Tibial artery (tissue), 4 donors: ENCODE measurements at regions not wholly inside any gene's neighbourhood (a gene's known extent, or its start where the extent isn't known, plus 50 kb on each side); places are given as distances from the start of the nearest gene placed in this dataset.
"Not testable (repeated sequence)": the region's sequence is repeated elsewhere in the genome, so short reads cannot be mapped to it uniquely, and the experiment has no call there.

Source experiments
- DNase-seq, 2 donors: peaks; one replicate each; pipeline ENCODE4 v3.0.0-alpha.2; 2019
- H3K27ac ChIP-seq, 2 donors: fragments of 200-600 bp; sonication (generic) in 1 of 2; 1 replicate in 1 of 2; 2 replicates in 1 of 2; pipeline ENCODE4 v1.5.1; 2018 to 2019; ENCODE audit warnings: mild to moderate bottlenecking in 1 of 2
- H3K27me3 ChIP-seq, 2 donors: fragments of 200-600 bp; sonication (generic) in 1 of 2; one replicate each; pipeline versions ENCODE4 v1.5.1 to v1.6.0; 2016 to 2019
- H3K36me3 ChIP-seq, 3 donors: fragments of 200-600 bp; sonication (generic) in 2 of 3; one replicate each; pipeline ENCODE4 v1.5.1; 2016 to 2019; ENCODE audit warnings: mild to moderate bottlenecking in 2 of 3
- H3K4me1 ChIP-seq, 4 donors: fragments of 200-600 bp; sonication (generic) in 2 of 4; 1 replicate in 3 of 4; 2 replicates in 1 of 4; pipeline ENCODE4 v1.5.1; 2016 to 2019
- H3K4me3 ChIP-seq, 2 donors: fragments of 200-600 bp; sonication (generic) in 1 of 2; 1 replicate in 1 of 2; 2 replicates in 1 of 2; pipeline ENCODE4 v1.5.1; 2018 to 2019; ENCODE audit warnings: mild to moderate bottlenecking in 2 of 2
- H3K9me3 ChIP-seq, 3 donors: fragments of 200-600 bp; sonication (generic) in 1 of 3; one replicate each; pipeline ENCODE4 v1.5.1; 2016 to 2019
- intact Hi-C: fragments of 100-400 bp; cut with DNase I; formaldehyde crosslinking; loops from one replicate; pipeline ENCODE4 v1.15.0; 2023; ENCODE audit warnings: low total_unique reads
- TF ChIP-seq, protein P1 (sequence below), 2 experiments: fragments of 200-600 bp in 1 of 2; fragments of 450-650 bp in 1 of 2; IDR thresholded peaks; one replicate each; pipeline ENCODE4 v1.5.1; 2017 to 2019; ENCODE audit warnings: antibody characterized with exemption in 2 of 2, mild to moderate bottlenecking in 1 of 2, moderate library complexity in 1 of 2

DNA sequence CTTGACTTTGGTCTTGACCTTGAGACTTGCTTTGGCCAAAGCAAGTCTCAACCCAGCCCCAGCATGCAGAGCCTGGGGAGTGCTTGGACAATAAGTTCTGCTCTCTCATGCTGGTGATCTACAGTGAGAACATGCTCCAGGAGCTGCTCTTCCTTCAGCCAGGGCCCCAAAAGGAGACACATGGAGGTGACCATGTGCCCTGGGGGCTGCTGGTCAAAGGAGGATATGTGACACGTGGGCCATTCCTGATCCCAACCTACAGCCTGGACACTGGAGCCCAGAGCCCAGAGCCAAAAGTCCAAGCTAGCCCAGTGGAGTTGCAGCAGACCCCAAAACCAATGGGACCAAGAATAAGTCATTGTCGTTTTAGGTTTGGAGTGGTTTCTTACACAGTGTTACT lies 78.2 kb upstream of the CHST15 start:
- TF ChIP-seq, protein P1, sequence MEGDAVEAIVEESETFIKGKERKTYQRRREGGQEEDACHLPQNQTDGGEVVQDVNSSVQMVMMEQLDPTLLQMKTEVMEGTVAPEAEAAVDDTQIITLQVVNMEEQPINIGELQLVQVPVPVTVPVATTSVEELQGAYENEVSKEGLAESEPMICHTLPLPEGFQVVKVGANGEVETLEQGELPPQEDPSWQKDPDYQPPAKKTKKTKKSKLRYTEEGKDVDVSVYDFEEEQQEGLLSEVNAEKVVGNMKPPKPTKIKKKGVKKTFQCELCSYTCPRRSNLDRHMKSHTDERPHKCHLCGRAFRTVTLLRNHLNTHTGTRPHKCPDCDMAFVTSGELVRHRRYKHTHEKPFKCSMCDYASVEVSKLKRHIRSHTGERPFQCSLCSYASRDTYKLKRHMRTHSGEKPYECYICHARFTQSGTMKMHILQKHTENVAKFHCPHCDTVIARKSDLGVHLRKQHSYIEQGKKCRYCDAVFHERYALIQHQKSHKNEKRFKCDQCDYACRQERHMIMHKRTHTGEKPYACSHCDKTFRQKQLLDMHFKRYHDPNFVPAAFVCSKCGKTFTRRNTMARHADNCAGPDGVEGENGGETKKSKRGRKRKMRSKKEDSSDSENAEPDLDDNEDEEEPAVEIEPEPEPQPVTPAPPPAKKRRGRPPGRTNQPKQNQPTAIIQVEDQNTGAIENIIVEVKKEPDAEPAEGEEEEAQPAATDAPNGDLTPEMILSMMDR (IDR thresholded peaks at IDR 0.05) = no peak
- Histone ChIP-seq H3K4me3 (no peak overlapping the region), H3K9me3 (no peaks in the 10 kb centered on the region), H3K27me3 (no peaks in the 10 kb centered on the region), H3K36me3 (no peaks in the 10 kb centered on the region), H3K27ac (no peak overlapping the region), H3K4me1 (peaks cover 0 to 7% (median 2%) of the 10 kb centered on the region in 4 donors)
- DNase-seq = no peak
- intact Hi-C loops = no loop called here

DNA sequence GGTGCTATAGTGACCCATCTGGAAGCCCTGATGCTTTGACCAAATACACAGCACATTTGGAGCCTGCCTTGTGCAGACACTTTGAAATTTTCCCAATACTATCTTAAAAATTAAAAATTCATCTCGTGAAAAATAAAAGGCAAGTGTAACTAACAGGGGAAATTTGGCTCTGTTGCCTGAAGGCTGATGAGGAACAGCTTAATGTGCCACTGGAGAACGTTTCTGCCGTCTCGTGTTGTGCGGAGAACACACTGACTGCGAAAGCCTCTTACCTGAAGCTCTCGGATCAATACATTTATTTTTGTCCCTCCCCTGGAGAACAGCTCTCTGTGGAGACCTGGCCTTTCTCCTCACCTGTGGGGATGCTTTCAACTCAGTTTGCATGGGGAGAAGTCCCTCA lies 77.2 kb upstream of the CHST15 start:
- intact Hi-C loops = no loop called here
- no peak for DNase-seq
- Histone ChIP-seq H3K4me1 (no peaks in the 10 kb centered on the region), H3K9me3 (no peaks in the 10 kb centered on the region), H3K27me3 (no peaks in the 10 kb centered on the region), H3K36me3 (no peaks in the 10 kb centered on the region), H3K4me3 (no peak overlapping the region), H3K27ac (no peak overlapping the region)
- TF ChIP-seq, protein P1 (IDR thresholded peaks at IDR 0.05) = no peak

DNA sequence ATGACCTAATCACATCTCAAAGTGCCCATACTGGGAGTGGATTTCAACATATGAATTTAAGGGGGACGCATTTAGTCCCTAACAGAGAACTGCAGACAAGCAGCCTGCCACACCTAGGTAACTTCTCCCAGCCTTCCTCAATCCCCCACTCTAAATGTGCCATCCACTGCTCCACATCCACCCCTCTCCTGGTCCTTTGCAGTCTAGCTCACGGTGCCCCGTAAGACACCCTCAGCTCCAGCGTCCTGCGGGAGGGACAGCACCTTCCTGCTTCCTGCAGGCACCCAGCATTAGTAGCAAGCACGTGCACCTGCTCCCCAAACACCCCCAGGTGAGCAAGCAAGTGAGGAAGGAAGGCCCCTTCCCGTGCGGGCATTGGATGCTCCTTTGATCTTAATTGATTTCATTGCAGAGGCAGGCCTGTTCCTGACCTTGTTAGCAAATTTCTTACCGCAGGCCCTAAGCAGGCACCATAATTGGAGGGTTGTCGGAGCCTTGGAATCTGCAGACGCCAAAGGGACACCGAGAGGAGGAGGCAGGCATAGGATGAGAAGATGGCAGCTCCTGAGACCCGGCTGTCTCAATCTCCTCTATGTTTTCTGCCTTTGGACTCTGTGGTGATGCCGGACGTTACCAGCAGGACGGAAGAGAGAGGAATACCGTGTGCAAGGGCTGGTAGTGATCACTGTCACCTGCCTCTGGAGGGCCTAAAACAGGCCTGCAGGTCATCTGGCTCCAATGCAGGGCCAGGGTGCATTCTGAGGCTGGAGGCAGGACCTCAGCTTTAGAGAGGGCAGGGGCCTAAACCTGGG lies 75.8 kb upstream of the CHST15 start:
- Histone ChIP-seq H3K4me3 (no peak overlapping the region), H3K9me3 (no peaks in the 10 kb centered on the region), H3K27ac (no peak overlapping the region), H3K4me1 (no peaks in the 10 kb centered on the region), H3K36me3 (no peaks in the 10 kb centered on the region), H3K27me3 (no peaks in the 10 kb centered on the region)
- intact Hi-C loops = no loop called here
- TF ChIP-seq, protein P1 (IDR thresholded peaks at IDR 0.05) = no peak
- no peak for DNase-seq

DNA sequence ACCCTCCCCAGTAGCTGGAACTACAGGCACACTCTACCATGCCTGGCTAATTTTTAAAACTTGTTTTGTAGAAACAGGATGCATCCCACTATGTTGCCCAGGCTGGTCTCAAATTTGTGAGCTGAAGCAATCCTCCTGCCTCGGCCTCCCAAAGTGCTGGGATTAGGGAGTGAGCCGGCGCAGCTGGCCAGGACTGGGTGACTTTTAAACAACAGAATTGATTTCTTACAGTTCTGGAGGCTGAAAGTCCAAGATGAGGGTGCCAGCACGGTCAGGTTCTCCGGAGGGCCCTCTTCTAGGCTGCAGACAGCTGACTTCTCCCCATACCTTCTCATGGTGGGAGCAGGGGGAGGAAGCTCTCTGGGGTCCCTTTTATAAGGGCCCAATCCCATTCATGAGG lies 75.2 kb upstream of the CHST15 start:
- no peak for DNase-seq
- intact Hi-C loops = no loop called here
- no peaks in the 10 kb centered on the region for H3K27me3 ChIP-seq
- no peak overlapping the region for H3K27ac ChIP-seq
- no peaks in the 10 kb centered on the region for H3K36me3 ChIP-seq
- TF ChIP-seq, protein P1 (IDR thresholded peaks at IDR 0.05) = no peak
- H3K4me1 ChIP-seq = no peaks in the 10 kb centered on the region
- H3K4me3 ChIP-seq = no peak overlapping the region
- H3K9me3 ChIP-seq = no peaks in the 10 kb centered on the region

DNA sequence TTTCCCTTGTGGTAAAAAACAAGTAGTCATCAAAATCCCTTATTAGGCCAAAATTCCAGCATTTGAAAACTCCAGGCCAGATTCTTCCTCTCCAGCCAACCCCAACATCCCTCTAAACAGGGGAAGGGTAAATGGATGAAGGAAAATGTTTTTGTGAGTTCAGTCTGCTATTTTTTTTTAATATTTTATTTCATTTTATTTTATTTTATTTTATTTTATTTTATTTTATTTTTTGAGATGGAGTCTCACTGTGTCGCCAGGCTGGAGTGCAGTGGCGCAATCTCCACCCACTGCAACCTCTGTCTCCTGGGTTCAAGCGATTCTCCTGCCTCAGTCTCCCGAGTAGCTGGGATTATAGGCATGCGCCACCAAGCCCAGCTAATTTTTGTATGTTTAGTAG lies 74.5 kb upstream of the CHST15 start:
- DNase-seq, H3K36me3 ChIP-seq, H3K4me3 ChIP-seq, H3K27me3 ChIP-seq, intact Hi-C loops, H3K27ac ChIP-seq, H3K9me3 ChIP-seq, H3K4me1 ChIP-seq: not testable (repeated sequence)

DNA sequence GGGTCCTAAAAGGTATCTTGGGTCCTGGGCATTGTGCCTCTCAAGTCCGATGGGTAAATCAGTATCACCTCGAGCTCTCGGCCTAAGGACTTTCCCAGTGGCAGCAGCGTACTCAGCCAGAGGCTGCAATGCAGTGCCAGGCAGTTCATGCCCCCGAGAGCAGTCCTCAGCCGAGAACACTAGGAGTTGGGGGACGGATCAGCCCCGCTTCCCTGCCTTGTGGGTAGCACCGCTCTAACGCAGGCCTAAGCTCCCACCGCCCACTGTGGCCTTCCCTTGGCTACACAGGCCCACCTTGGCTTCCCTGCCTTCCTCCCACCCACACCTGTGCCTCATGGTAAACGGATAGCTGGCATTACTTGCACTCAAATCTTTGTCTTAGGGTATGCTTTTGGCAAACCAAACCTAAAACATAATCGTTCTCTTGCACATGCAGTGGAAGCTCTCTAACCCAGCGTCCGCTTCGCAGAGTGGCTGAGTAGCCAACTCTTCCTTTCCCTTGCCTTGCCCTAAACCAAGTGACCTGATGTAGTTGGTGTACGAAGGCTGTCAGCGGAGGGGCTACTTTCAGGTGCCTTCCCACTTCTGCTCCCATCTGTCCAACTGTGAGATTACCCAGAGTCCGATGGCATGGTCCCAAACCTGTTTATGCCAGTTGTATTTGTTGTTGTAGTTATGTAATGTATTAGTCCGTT lies 73.2 kb upstream of the CHST15 start:
- intact Hi-C loops = no loop called here
- Histone ChIP-seq H3K27me3 (no peaks in the 10 kb centered on the region), H3K4me1 (peaks cover 0 to 13% (median under 1%) of the 10 kb centered on the region in 4 donors), H3K9me3 (no peaks in the 10 kb centered on the region), H3K4me3 (no peak overlapping the region), H3K36me3 (no peaks in the 10 kb centered on the region), H3K27ac (no peak overlapping the region)
- DNase-seq = no peak
- TF ChIP-seq, protein P1 (IDR thresholded peaks at IDR 0.05) = no peak
